ENCODE measurements at regions not wholly inside any gene's neighbourhood (a gene's known extent, or its start where the extent isn't known, plus 50 kb on each side); places are given as distances from the start of the nearest gene placed in this dataset.

- no peak for ATAC-seq
- POLR2A ChIA-PET = no interaction called here
- in situ Hi-C loops (cut with HindIII; ENCODE audit: extremely low pct_ligation_motif_present, low pct_unique_long_range_greater_than_20kb) = no loop called here
Measured at GRCh38 chr14:22465201-22465840, 123.7 kb downstream of the DAD1 start.

More at GRCh38 chr14:22465201-22465840, 123.7 kb downstream of the DAD1 start:
- H3K27ac ChIP-seq (ENCODE audit: extremely low read length, insufficient read depth, low read length) = no peak overlapping the region
- intact Hi-C loops (cut with micrococcal nuclease; ENCODE audit: unreplicated experiment) = no loop called here
- no peak overlapping the region for H3K9ac ChIP-seq (ENCODE audit: insufficient read depth, low read depth, low read length)
- no peaks in the 10 kb centered on the region for H3K9me3 ChIP-seq (ENCODE audit: low read length)
- FAIRE-seq (no peak), DNase-seq (ENCODE audit: low spot score) (no peak)
- H4K20me1 ChIP-seq (ENCODE audit: insufficient read depth, low read length) = no peaks in the 10 kb centered on the region
- peaks cover 19% of the 10 kb centered on the region for H3K4me1 ChIP-seq (ENCODE audit: insufficient read depth, low read length)
- CTCF ChIA-PET (ENCODE audit: low intra/inter-chr PET ratio, low total read pairs) = no interaction called here
- no peak overlapping the region for H2AFZ ChIP-seq (ENCODE audit: low read length)
- H3K27me3 ChIP-seq (ENCODE audit: control insufficient read depth in 1 of 2, insufficient read depth in 2 of 2, low read length in 2 of 2) = peaks cover 3 to 23% of the 10 kb centered on the region in 2 experiments; a peak in 3 of 5 replicates
- no peak overlapping the region for H3K4me2 ChIP-seq (ENCODE audit: low read depth, low read length)
- no peaks in the 10 kb centered on the region for H3K79me2 ChIP-seq (ENCODE audit: insufficient read depth, low read length)
- TF ChIP-seq MAZ (IDR thresholded peaks at IDR 0.05; ENCODE audit: borderline replicate concordance, low read depth, low read length) (no peak), MAZ (CRISPR knock-in tag; IDR thresholded peaks at IDR 0.05; ENCODE audit: low read depth) (no peak), PBX3 (CRISPR knock-in tag; IDR thresholded peaks at IDR 0.05; ENCODE audit: borderline replicate concordance) (no peak), ZNF18 (CRISPR knock-in tag; IDR thresholded peaks at IDR 0.05; ENCODE audit: insufficient replicate concordance) (no peak), THAP7 (CRISPR knock-in tag; IDR thresholded peaks at IDR 0.05) (no peak), TAF15 (IDR thresholded peaks at IDR 0.05; ENCODE audit: low read depth, low read length, poor library complexity, severe bottlenecking) (no peak), ZNF879 (CRISPR knock-in tag; IDR thresholded peaks at IDR 0.05) (no peak)
- H3K4me3 ChIP-seq (replicated peaks in 1 of 3; ENCODE audit: insufficient read depth in 1 of 3, low read depth in 2 of 3, low read length in 3 of 3) = no peak overlapping the region
- no peaks in the 10 kb centered on the region for H3K36me3 ChIP-seq (replicated peaks in 1 of 2; ENCODE audit: control insufficient read depth in 1 of 2, insufficient read depth in 2 of 2, low read length in 2 of 2)
- WGBS (ENCODE audit: low lambda C conversion rate) = 30% methylated on average over 2 of the region's 2 CpGs
- BruUV-seq (replicated peaks) = no TSS peak

All from HepG2 (cell line).